H1 (cell line): ENCODE measurements at regions not wholly inside any gene's neighbourhood (a gene's known extent, or its start where the extent isn't known, plus 50 kb on each side); places are given as distances from the start of the nearest gene placed in this dataset.

Source experiments
- CTCF ChIA-PET: fragments of 300-600 bp; sonication (Branson Sonifier 250); formaldehyde crosslinking; loops from one replicate; lab custom pipeline; 2021; ENCODE audit not compliant: partially characterized antibody; lab: Charles Lee
- POLR2A ChIA-PET: fragments of 300-600 bp; sonication (Branson Sonifier 250); formaldehyde crosslinking; loops from one replicate; lab custom pipeline; 2021; ENCODE audit warnings: inconsistent platforms; ENCODE audit not compliant: partially characterized antibody; lab: Charles Lee
- DNase-seq, 2 experiments: peaks; one replicate each; pipeline versions ENCODE4 v3.0.0 to v3.0.0-alpha.2; 2010 to 2022; ENCODE audit warnings: low spot score in 2 of 2, low read depth in 1 of 2, mixed read lengths in 1 of 2
- FAIRE-seq: peaks from 2 replicates; lab custom pipeline; 2011; peaks lifted over from hg19 to GRCh38; lab: Jason Lieb, UNC
- H2AFZ ChIP-seq: 2 replicates; pipeline ENCODE4 v1.8.1; 2012; ENCODE audit warnings: low read length, inconsistent platforms
- H2AK5ac ChIP-seq: 2 replicates; pipeline ENCODE4 v1.6.1; 2013; ENCODE audit warnings: low read depth, low read length
- H2BK120ac ChIP-seq: replicated peaks from 2 replicates; pipeline ENCODE3; 2013; ENCODE audit warnings: low read depth, low read length, inconsistent platforms
- H2BK12ac ChIP-seq: 2 replicates; pipeline ENCODE4 v1.6.1; 2013; ENCODE audit warnings: low read depth, low read length
- H2BK15ac ChIP-seq: 2 replicates; pipeline ENCODE4 v1.6.1; 2013; ENCODE audit warnings: low read length
- H2BK20ac ChIP-seq: 2 replicates; pipeline ENCODE4 v1.6.1; 2013; ENCODE audit warnings: low read length
- H2BK5ac ChIP-seq: 2 replicates; pipeline ENCODE4 v1.6.1; 2013; ENCODE audit warnings: low read depth, low read length
- H3K14ac ChIP-seq: 2 replicates; pipeline ENCODE4 v1.6.1; 2013; ENCODE audit warnings: inconsistent platforms; ENCODE audit not compliant: insufficient read length
- H3K18ac ChIP-seq: 2 replicates; pipeline ENCODE4 v1.6.1; 2013; ENCODE audit warnings: low read length; ENCODE audit errors: extremely low read depth
- H3K23ac ChIP-seq: 2 replicates; pipeline ENCODE4 v1.6.1; 2013; ENCODE audit warnings: inconsistent platforms; ENCODE audit not compliant: insufficient read length
- H3K23me2 ChIP-seq: 2 replicates; pipeline ENCODE4 v1.6.1; 2013; ENCODE audit warnings: low read depth, low read length
- H3K27ac ChIP-seq: 2 replicates; pipeline ENCODE4 v1.6.1; 2011; ENCODE audit warnings: low read depth, low read length, inconsistent platforms
- H3K27me3 ChIP-seq, 4 experiments: replicated peaks in 1 of 4; 1 replicate in 1 of 4; 2 replicates in 3 of 4; pipeline versions ENCODE4 v1.6.1 to v1.8.1; 2011 to 2013; ENCODE audit warnings: low read length in 3 of 4, mild to moderate bottlenecking in 3 of 4, inconsistent platforms in 2 of 4, mixed read lengths in 2 of 4, moderate library complexity in 1 of 4; ENCODE audit not compliant: control insufficient read depth in 3 of 4, insufficient read depth in 3 of 4; ENCODE audit errors: extremely low read depth in 1 of 4
- H3K36me3 ChIP-seq, 4 experiments: 2 replicates each; pipeline versions ENCODE4 v1.6.1 to v1.8.1; 2011 to 2013; ENCODE audit warnings: mild to moderate bottlenecking in 4 of 4, low read length in 3 of 4, moderate library complexity in 2 of 4, control low read depth in 1 of 4, inconsistent platforms in 1 of 4; ENCODE audit not compliant: insufficient read depth in 4 of 4, control insufficient read depth in 2 of 4
- H3K4ac ChIP-seq: replicated peaks from 2 replicates; pipeline ENCODE3; 2013; ENCODE audit warnings: low read length, low read depth, mixed read lengths, inconsistent platforms; ENCODE audit not compliant: insufficient read length
- H3K4me1 ChIP-seq, 4 experiments: replicated peaks in 1 of 4; 1 replicate in 1 of 4; 2 replicates in 3 of 4; pipeline versions ENCODE4 v1.6.1 to v1.8.1; 2011 to 2013; ENCODE audit warnings: low read length in 3 of 4, inconsistent platforms in 2 of 4, mixed read lengths in 1 of 4; ENCODE audit not compliant: insufficient read depth in 4 of 4, control insufficient read depth in 3 of 4
- H3K4me2 ChIP-seq, 2 experiments: 2 replicates each; pipeline versions ENCODE4 v1.6.1 to v1.8.1; 2011 to 2013; ENCODE audit warnings: low read depth in 2 of 2, low read length in 2 of 2, control low read depth in 1 of 2, inconsistent platforms in 1 of 2, mild to moderate bottlenecking in 1 of 2; ENCODE audit not compliant: insufficient read depth in 1 of 2
- H3K4me3 ChIP-seq, 4 experiments: fragments of 200-600, 300-600 bp in 1 of 4; sonication (generic), shearing (Covaris generic), sonication (Bioruptor Twin) in 1 of 4; 2 replicates each; pipeline versions ENCODE4 v1.5.1 to v1.8.1; 2011 to 2016; ENCODE audit warnings: low read length in 4 of 4, low read depth in 3 of 4, control low read depth in 2 of 4, inconsistent platforms in 2 of 4, mild to moderate bottlenecking in 2 of 4, mixed read lengths in 1 of 4, moderate library complexity in 1 of 4; ENCODE audit not compliant: insufficient read depth in 2 of 4; ENCODE audit errors: extremely low read depth in 1 of 4
- H3K56ac ChIP-seq: replicated peaks from 2 replicates; pipeline ENCODE3; 2013; ENCODE audit warnings: low read depth, mild to moderate bottlenecking, mixed read lengths, low read length, inconsistent platforms; ENCODE audit not compliant: insufficient read length
- H3K79me1 ChIP-seq: 2 replicates; pipeline ENCODE4 v1.6.1; 2013; ENCODE audit warnings: low read depth, low read length, control low read depth
- H3K79me2 ChIP-seq, 2 experiments: 2 replicates each; pipeline versions ENCODE4 v1.6.1 to v1.8.1; 2012 to 2013; ENCODE audit warnings: low read length in 2 of 2, mild to moderate bottlenecking in 2 of 2, inconsistent platforms in 1 of 2; ENCODE audit not compliant: insufficient read depth in 2 of 2, control insufficient read depth in 1 of 2
- H3K9ac ChIP-seq, 4 experiments: replicated peaks in 1 of 4; 1 replicate in 1 of 4; 2 replicates in 3 of 4; pipeline versions ENCODE4 v1.6.1 to v1.8.1; 2011 to 2013; ENCODE audit warnings: low read depth in 3 of 4, low read length in 3 of 4, control low read depth in 2 of 4, mild to moderate bottlenecking in 2 of 4, moderate library complexity in 2 of 4, inconsistent platforms in 1 of 4; ENCODE audit errors: extremely low read depth in 1 of 4
- H3K9me3 ChIP-seq, 2 experiments: 2 replicates each; pipeline versions ENCODE4 v1.6.1 to v1.8.1; 2012 to 2013; ENCODE audit warnings: mild to moderate bottlenecking in 2 of 2, moderate library complexity in 2 of 2, control low read depth in 1 of 2, inconsistent platforms in 1 of 2, low read depth in 1 of 2, low read length in 1 of 2, mixed read lengths in 1 of 2; ENCODE audit not compliant: insufficient read depth in 2 of 2
- H4K20me1 ChIP-seq, 2 experiments: replicated peaks in 1 of 2; 2 replicates each; pipeline versions ENCODE3 to v1.8.1; 2011 to 2013; ENCODE audit warnings: inconsistent platforms in 2 of 2, low read length in 2 of 2, mild to moderate bottlenecking in 1 of 2; ENCODE audit not compliant: insufficient read depth in 2 of 2, control insufficient read depth in 1 of 2
- H4K5ac ChIP-seq: 2 replicates; pipeline ENCODE4 v1.6.1; 2013; ENCODE audit warnings: low read length, low read depth, mixed read lengths, inconsistent platforms; ENCODE audit not compliant: insufficient read length
- H4K8ac ChIP-seq: 2 replicates; pipeline ENCODE4 v1.8.0; 2013; ENCODE audit warnings: mild to moderate bottlenecking, moderate library complexity, low read length, inconsistent platforms; ENCODE audit not compliant: insufficient read depth; ENCODE audit errors: extremely low read depth
- H4K91ac ChIP-seq: replicated peaks from 2 replicates; pipeline ENCODE3; 2013; ENCODE audit warnings: low read length, mixed read lengths, inconsistent platforms; ENCODE audit not compliant: insufficient read length
- CBX8 ChIP-seq: fragments of 300-800, 300-1000 bp; sonication (generic); IDR thresholded peaks from 2 replicates; pipeline ENCODE4 v1.7.1; 2016; ENCODE audit warnings: low read depth, low read length, borderline replicate concordance
- CEBPB ChIP-seq: IDR thresholded peaks from 2 replicates; pipeline ENCODE4 v1.6.1; 2012; ENCODE audit warnings: low read depth, low read length
- CHD1 ChIP-seq: IDR thresholded peaks from 2 replicates; pipeline ENCODE4 v1.6.1; 2012; ENCODE audit warnings: low read depth, low read length, improper control_type of control experiment
- E2F6 ChIP-seq: IDR thresholded peaks from 2 replicates; pipeline ENCODE4 v1.6.1; 2012; ENCODE audit warnings: inconsistent platforms
- GABPA ChIP-seq: IDR thresholded peaks from 2 replicates; pipeline ENCODE4 v1.6.1; 2011; ENCODE audit warnings: mild to moderate bottlenecking, low read length, moderate library complexity, borderline replicate concordance; ENCODE audit not compliant: insufficient read depth
- GTF2F1 ChIP-seq: IDR thresholded peaks from 2 replicates; pipeline ENCODE4 v1.6.1; 2012; ENCODE audit warnings: low read depth, low read length, improper control_type of control experiment, borderline replicate concordance
- HDAC2 ChIP-seq, 2 experiments: fragments of 300-600 bp in 1 of 2; sonication (generic) in 1 of 2; IDR thresholded peaks; 2 replicates each; pipeline ENCODE4 v1.6.1; 2011 to 2012; ENCODE audit warnings: low read depth in 2 of 2, low read length in 2 of 2, mild to moderate bottlenecking in 2 of 2, moderate library complexity in 2 of 2, borderline replicate concordance in 1 of 2, inconsistent platforms in 1 of 2
- JUND ChIP-seq: IDR thresholded peaks from 2 replicates; pipeline ENCODE4 v1.6.1; 2011; ENCODE audit warnings: mild to moderate bottlenecking, improper control_type of control experiment, low read length
- KDM1A ChIP-seq: fragments of 200-600, 300-600 bp; sonication (generic); IDR thresholded peaks from 2 replicates; pipeline ENCODE4 v1.7.1; 2016; ENCODE audit warnings: mild to moderate bottlenecking, low read length, borderline replicate concordance
- MAFK ChIP-seq: IDR thresholded peaks from 2 replicates; pipeline ENCODE4 v1.6.1; 2012; ENCODE audit warnings: low read depth, mild to moderate bottlenecking, improper control_type of control experiment, low read length
- RFX5 ChIP-seq: IDR thresholded peaks from 2 replicates; pipeline ENCODE4 v1.6.1; 2011; ENCODE audit warnings: low read depth, low read length, improper control_type of control experiment, borderline replicate concordance
- RXRA ChIP-seq: IDR thresholded peaks from 2 replicates; pipeline ENCODE4 v1.6.1; 2011; ENCODE audit warnings: low read depth, mild to moderate bottlenecking, low read length, moderate library complexity; ENCODE audit not compliant: insufficient read depth
- SAP30 ChIP-seq: fragments of 300-600 bp; sonication (generic); IDR thresholded peaks from 2 replicates; pipeline ENCODE4 v1.7.1; 2012; ENCODE audit warnings: low read length, moderate library complexity, mild to moderate bottlenecking, inconsistent platforms; ENCODE audit not compliant: insufficient read depth, insufficient replicate concordance
- SIX5 ChIP-seq: IDR thresholded peaks from 2 replicates; pipeline ENCODE4 v1.6.1; 2011; ENCODE audit warnings: mild to moderate bottlenecking, low read depth, low read length
- TCF12 ChIP-seq: IDR thresholded peaks from 2 replicates; pipeline ENCODE4 v1.6.1; 2011; ENCODE audit warnings: low read depth, mild to moderate bottlenecking, low read length
- whole genome bisulfite sequencing, 2 experiments: shearing (Covaris generic) in 1 of 2; methylation state at CpG; one replicate each; pipeline versions ENCODE4 v1.1.6 to v1.1.7; 2013 to 2015; ENCODE audit warnings: low lambda C conversion rate in 2 of 2, mixed read lengths in 2 of 2, inconsistent platforms in 1 of 2, low coverage in 1 of 2, missing lambda C conversion rate in 1 of 2; ENCODE audit not compliant: insufficient replicate concordance in 2 of 2, insufficient coverage in 1 of 2, insufficient read length in 1 of 2; ENCODE audit errors: extremely low coverage in 1 of 2, missing lambda C conversion rate in 1 of 2; 5-methylcytosine and 5-hydroxymethylcytosine counted together

- no peak overlapping the region for H3K9ac ChIP-seq
- H3K4me1 ChIP-seq, result no peaks in the 10 kb centered on the region
- H4K91ac ChIP-seq, result no peak overlapping the region
- H3K79me1 ChIP-seq, result no peaks in the 10 kb centered on the region
- DNase-seq (no peak), FAIRE-seq (no peak)
- 87% methylated on average over 10 of the region's 10 CpGs; no CpG with 5 or more reads in 1 of the 2 experiments for WGBS, 2 experiments
- no peaks in the 10 kb centered on the region for H3K9me3 ChIP-seq
- H3K23ac ChIP-seq, result no peak overlapping the region
- CTCF ChIA-PET, result no interaction called here
- no peak overlapping the region for H2BK12ac ChIP-seq
- no peak overlapping the region for H3K4ac ChIP-seq
- no peak overlapping the region for H2BK120ac ChIP-seq
- no peak overlapping the region for H4K5ac ChIP-seq
- H2BK15ac ChIP-seq, result no peak overlapping the region
- no peak overlapping the region for H2AFZ ChIP-seq
- no peak overlapping the region for H2BK20ac ChIP-seq
- no peak overlapping the region for H4K8ac ChIP-seq
- H3K18ac ChIP-seq, result no peak overlapping the region
- H3K56ac ChIP-seq, result no peak overlapping the region
- H3K23me2 ChIP-seq, result peaks cover 2% of the 10 kb centered on the region; the same call in 1 of the 2 replicates
- no peak overlapping the region for H3K4me2 ChIP-seq
- H4K20me1 ChIP-seq, result no peaks in the 10 kb centered on the region
- POLR2A ChIA-PET, result no interaction called here
- H3K27ac ChIP-seq, result no peak overlapping the region
- H3K14ac ChIP-seq, result no peak overlapping the region
- no peak overlapping the region for H2BK5ac ChIP-seq
- H2AK5ac ChIP-seq, result no peak overlapping the region
- H3K27me3 ChIP-seq, result no peaks in the 10 kb centered on the region
- no peaks in the 10 kb centered on the region for H3K79me2 ChIP-seq
- H3K36me3 ChIP-seq, result no peaks in the 10 kb centered on the region
- no peak overlapping the region for H3K4me3 ChIP-seq
- TF ChIP-seq RXRA (no peak), JUND (no peak), CHD1 (no peak), SIX5 (no peak), HDAC2 (IDR thresholded peaks at IDR 0.05; ENCODE audit: borderline replicate concordance in 1 of 2, low read depth in 2 of 2, low read length in 2 of 2) (no peak), E2F6 (no peak), MAFK (no peak), CEBPB (no peak), SAP30 (no peak), KDM1A (no peak), GTF2F1 (no peak), RFX5 (no peak), GABPA (no peak), TCF12 (no peak), CBX8 (no peak)
Measured at GRCh38 chr6:156256161-156256560, 521.0 kb upstream of the ARID1B start.
